GM12878 (cell line): ENCODE measurements at regions not wholly inside any gene's neighbourhood (a gene's known extent, or its start where the extent isn't known, plus 50 kb on each side); places are given as distances from the start of the nearest gene placed in this dataset.

ENCODE experiments used
- ATAC-seq: fragments of 200-7000 bp; cut with Tn5 transposase; 3 replicates; pipeline ENCODE4 v1.9.1; 2020; ENCODE audit warnings: mild to moderate bottlenecking, moderate library complexity
- BruUV-seq: library from RNA; stranded (reverse); fragments of 400-500 nt; replicated peaks from 2 replicates; lab custom pipeline; 2021; lab: Mats Ljungman, UMichigan
- CTCF ChIA-PET: fragments of 300-600 bp; sonication (Branson Sonifier 250); formaldehyde crosslinking; extraction: SDS; loops from one replicate; lab custom pipeline; 2021; ENCODE audit warnings: inconsistent platforms; lab: Yijun Ruan, JAX
- POLR2A ChIA-PET: fragments of 350-600 bp; formaldehyde crosslinking; extraction: SDS; loops from one replicate; lab custom pipeline; 2021; ENCODE audit warnings: inconsistent platforms; lab: Charles Lee
- RAD21 ChIA-PET: fragments of 300-600 bp; sonication (Branson Sonifier 250); formaldehyde crosslinking; loops from one replicate; lab custom pipeline; 2023; ENCODE audit warnings: antibody characterized with exemption; ENCODE audit not compliant: unreplicated experiment; lab: Charles Lee
- SMC1A ChIA-PET: fragments of 300-600 bp; sonication (Branson Sonifier 250); formaldehyde crosslinking; loops from one replicate; lab custom pipeline; 2023; ENCODE audit not compliant: unreplicated experiment, uncharacterized antibody; lab: Charles Lee
- DNase-seq: peaks from one replicate; pipeline ENCODE4 v3.0.0-alpha.2; 2011; ENCODE audit warnings: low read depth, low spot score
- FAIRE-seq: peaks from 3 replicates; lab custom pipeline; 2011; peaks lifted over from hg19 to GRCh38; lab: Jason Lieb, UNC
- H2AFZ ChIP-seq: 2 replicates; pipeline ENCODE4 v1.6.0; 2011; ENCODE audit warnings: low read depth, low read length, control low read depth; ENCODE audit not compliant: control insufficient read depth
- H3K27ac ChIP-seq: 2 replicates; pipeline ENCODE4 v1.5.1; 2011; ENCODE audit warnings: control low read depth; ENCODE audit not compliant: control insufficient read depth, insufficient read depth
- H3K27me3 ChIP-seq, 2 experiments: replicated peaks in 1 of 2; 2 replicates each; pipeline versions ENCODE4 v1.6.0 to v1.6.1; 2011; ENCODE audit warnings: low read length in 1 of 2; ENCODE audit not compliant: control insufficient read depth in 2 of 2, insufficient read depth in 2 of 2
- H3K36me3 ChIP-seq, 2 experiments: 2 replicates each; pipeline ENCODE4 v1.5.1; 2011; ENCODE audit warnings: low read length in 1 of 2; ENCODE audit not compliant: control insufficient read depth in 2 of 2, insufficient read depth in 2 of 2
- H3K4me1 ChIP-seq: 2 replicates; pipeline ENCODE4 v1.6.1; 2011; ENCODE audit warnings: mild to moderate bottlenecking, low read length, moderate library complexity, mixed read lengths; ENCODE audit not compliant: control insufficient read depth, insufficient read depth
- H3K4me2 ChIP-seq: 2 replicates; pipeline ENCODE4 v1.6.0; 2011; ENCODE audit warnings: control low read depth; ENCODE audit not compliant: control insufficient read depth, insufficient read depth
- H3K4me3 ChIP-seq: fragments of 200-600 bp; sonication (generic); 2 replicates; pipeline ENCODE4 v1.5.1; 2016
- H3K79me2 ChIP-seq: 2 replicates; pipeline ENCODE4 v1.6.0; 2011; ENCODE audit warnings: low read length; ENCODE audit not compliant: control insufficient read depth, insufficient read depth
- H3K9ac ChIP-seq: 2 replicates; pipeline ENCODE4 v1.8.0; 2011; ENCODE audit warnings: low read length, control low read depth, mixed read lengths; ENCODE audit not compliant: control insufficient read depth, insufficient read depth
- H3K9me3 ChIP-seq: replicated peaks from 3 replicates; pipeline ENCODE4 v1.5.1; 2011; ENCODE audit warnings: mild to moderate bottlenecking, low read length; ENCODE audit not compliant: control insufficient read depth, insufficient read depth
- H4K20me1 ChIP-seq: 2 replicates; pipeline ENCODE4 v1.6.0; 2011; ENCODE audit not compliant: control insufficient read depth, insufficient read depth
- CBX3 ChIP-seq: fragments of 200-600 bp; sonication (generic); IDR thresholded peaks from 2 replicates; pipeline ENCODE4 v1.6.1; 2016; ENCODE audit warnings: low read depth, borderline replicate concordance
- CTCF ChIP-seq, 3 experiments: IDR thresholded peaks in 2 of 3; conservative IDR thresholded peaks in 1 of 3; 2 replicates each; pipeline ENCODE4 v1.5.1; 2011; ENCODE audit warnings: low read depth in 3 of 3, low read length in 3 of 3, mild to moderate bottlenecking in 3 of 3, control low read depth in 2 of 3, moderate library complexity in 2 of 3, inconsistent platforms in 1 of 3, mixed read lengths in 1 of 3; ENCODE audit not compliant: control insufficient read depth in 2 of 3, insufficient read depth in 1 of 3; ENCODE audit errors: extremely low read depth in 1 of 3
- DPF2 ChIP-seq: fragments of 450-650 bp; IDR thresholded peaks from 2 replicates; pipeline ENCODE4 v1.6.1; 2017; ENCODE audit warnings: mild to moderate bottlenecking
- FOXM1 ChIP-seq: IDR thresholded peaks from 2 replicates; pipeline ENCODE4 v1.6.1; 2012; ENCODE audit warnings: low read depth, mild to moderate bottlenecking, inconsistent platforms, low read length, moderate library complexity
- MYC ChIP-seq: IDR thresholded peaks from 2 replicates; pipeline ENCODE4 v1.6.1; 2011; ENCODE audit warnings: mild to moderate bottlenecking, low read length, moderate library complexity, inconsistent platforms; ENCODE audit not compliant: insufficient read depth, insufficient replicate concordance, insufficient read length, severe bottlenecking
- PML ChIP-seq: IDR thresholded peaks from 2 replicates; pipeline ENCODE4 v1.6.1; 2012; ENCODE audit warnings: low read length, inconsistent platforms
- PRDM15 ChIP-seq: fragments of 450-650 bp; formaldehyde crosslinking; IDR thresholded peaks from 2 replicates; pipeline ENCODE4 v1.4.0; 2020; ENCODE audit warnings: mild to moderate bottlenecking, moderate library complexity
- RELB ChIP-seq: fragments of 450-650 bp; IDR thresholded peaks from 2 replicates; pipeline ENCODE4 v1.6.1; 2017; ENCODE audit warnings: low read depth, mild to moderate bottlenecking, moderate library complexity
- SMAD1 ChIP-seq: fragments of 450-650 bp; IDR thresholded peaks from 2 replicates; pipeline ENCODE4 v1.6.1; 2018; ENCODE audit warnings: mild to moderate bottlenecking, low read depth; ENCODE audit not compliant: partially characterized antibody
- SP1 ChIP-seq: IDR thresholded peaks from one replicate; pipeline ENCODE4 v1.6.1; 2011; ENCODE audit warnings: low read depth, low read length
- ZBTB11 ChIP-seq: fragments of 450-650 bp; formaldehyde crosslinking; IDR thresholded peaks from 2 replicates; pipeline ENCODE4 v1.5.0; 2022; ENCODE audit warnings: mild to moderate bottlenecking, missing genetic modification characterization
- WGBS: methylation state at CpG from one replicate; pipeline ENCODE4 v1.1.6; 2016; ENCODE audit warnings: low lambda C conversion rate; ENCODE audit not compliant: insufficient replicate concordance, insufficient coverage; ENCODE audit errors: missing lambda C conversion rate; 5-methylcytosine and 5-hydroxymethylcytosine counted together
- in situ Hi-C: fragments of 300-500 bp; cut with MboI; formaldehyde crosslinking; loops from 9 replicates; pipeline ENCODE4 v1.14.3; 2018; ENCODE audit warnings: mixed read lengths
- intact Hi-C: fragments of 100-400 bp; cut with micrococcal nuclease; formaldehyde crosslinking; loops from one replicate; pipeline ENCODE4 v1.14.2; 2022; ENCODE audit not compliant: unreplicated experiment

- H4K20me1 ChIP-seq: no peaks in the 10 kb centered on the region
- no peak for TF ChIP-seq DPF2
- TF ChIP-seq ZBTB11: no peak
- no peak for TF ChIP-seq SMAD1
- TF ChIP-seq CTCF (IDR thresholded peaks at IDR 0.05 in 2 of 3, conservative IDR thresholded peaks at IDR 0.05 in 1 of 3; ENCODE audit: control insufficient read depth in 2 of 3, extremely low read depth in 1 of 3, insufficient read depth in 1 of 3, low read depth in 3 of 3, low read length in 3 of 3): no peak
- TF ChIP-seq PML: no peak
- TF ChIP-seq RELB: no peak
- no peak for TF ChIP-seq PRDM15 (CRISPR knock-in tag)
- TF ChIP-seq CBX3: no peak
- no peak for TF ChIP-seq MYC
- TF ChIP-seq FOXM1: no peak
- no peak for TF ChIP-seq SP1
- FAIRE-seq (no peak), ATAC-seq (no peak), DNase-seq (no peak)
- no peaks in the 10 kb centered on the region for H3K36me3 ChIP-seq
- no peak overlapping the region for H2AFZ ChIP-seq
- no TSS peak for BruUV-seq
- no peaks in the 10 kb centered on the region for H3K9me3 ChIP-seq
- WGBS: 11% methylated on average over 2 of the region's 2 CpGs
- no peak overlapping the region for H3K4me2 ChIP-seq
- ChIA-PET RAD21 (no interaction called here), SMC1A (no interaction called here), POLR2A (no interaction called here), CTCF (no interaction called here)
- H3K27me3 ChIP-seq: no peaks in the 10 kb centered on the region
- H3K4me3 ChIP-seq: no peak overlapping the region
- H3K27ac ChIP-seq: no peak overlapping the region
- no peak overlapping the region for H3K9ac ChIP-seq
- intact Hi-C loops: no loop called here
- no peaks in the 10 kb centered on the region for H3K4me1 ChIP-seq
- no peaks in the 10 kb centered on the region for H3K79me2 ChIP-seq
- in situ Hi-C loops: no loop called here
Observed at GRCh38 chr4:123934096-123934495, 537.5 kb downstream of the SPRY1 start.
